Smooth muscle cell (in vitro differentiated cells): ENCODE measurements at regions not wholly inside any gene's neighbourhood (a gene's known extent, or its start where the extent isn't known, plus 50 kb on each side); places are given as distances from the start of the nearest gene placed in this dataset.

ENCODE experiments used
- DNase-seq: peaks from one replicate; lab custom pipeline; 2025; ENCODE audit not compliant: unreplicated experiment; lab: John Stamatoyannopoulos, UW
- H2AFZ ChIP-seq: fragments of 200-600 bp; sonication (generic); 2 replicates; pipeline ENCODE4 v1.6.0; 2016; ENCODE audit warnings: antibody characterized with exemption, low read depth, mild to moderate bottlenecking
- H3F3A ChIP-seq: fragments of 200-600 bp; sonication (generic); 2 replicates; pipeline ENCODE4 v1.6.0; 2017; ENCODE audit warnings: antibody characterized with exemption, low read depth
- H3K27ac ChIP-seq: fragments of 200-600 bp; sonication (generic); 2 replicates; pipeline ENCODE4 v1.5.1; 2016; ENCODE audit warnings: low read depth, mild to moderate bottlenecking
- H3K27me3 ChIP-seq: fragments of 200-600 bp; sonication (generic); 2 replicates; pipeline ENCODE4 v1.6.1; 2016; ENCODE audit warnings: low read depth, mild to moderate bottlenecking
- H3K36me3 ChIP-seq: fragments of 200-600 bp; sonication (generic); 2 replicates; pipeline ENCODE4 v1.5.1; 2016; ENCODE audit warnings: low read depth
- H3K4me1 ChIP-seq: fragments of 200-600 bp; sonication (generic); 2 replicates; pipeline ENCODE4 v1.5.1; 2016; ENCODE audit warnings: low read depth
- H3K4me2 ChIP-seq: fragments of 200-600 bp; sonication (generic); 2 replicates; pipeline ENCODE4 v1.6.0; 2016; ENCODE audit warnings: mild to moderate bottlenecking
- H3K4me3 ChIP-seq: fragments of 200-600 bp; sonication (generic); 2 replicates; pipeline ENCODE4 v1.5.1; 2016; ENCODE audit warnings: mild to moderate bottlenecking
- H3K79me2 ChIP-seq: fragments of 200-600 bp; sonication (generic); 2 replicates; pipeline ENCODE4 v1.6.0; 2016; ENCODE audit warnings: low read depth, mild to moderate bottlenecking
- H3K9ac ChIP-seq: fragments of 200-600 bp; sonication (generic); 2 replicates; pipeline ENCODE4 v1.6.0; 2016; ENCODE audit warnings: low read depth
- H3K9me3 ChIP-seq: fragments of 200-600 bp; sonication (generic); replicated peaks from 2 replicates; pipeline ENCODE4 v1.5.1; 2016; ENCODE audit warnings: low read depth
- H4K20me1 ChIP-seq: fragments of 200-600 bp; sonication (generic); 2 replicates; pipeline ENCODE4 v1.6.0; 2016; ENCODE audit warnings: low read depth
- WGBS: methylation state at CpG from one replicate; pipeline ENCODE4 v1.1.7; 2016; ENCODE audit warnings: low lambda C conversion rate; 5-methylcytosine and 5-hydroxymethylcytosine counted together
- TF ChIP-seq, protein P1 (sequence below): fragments of 200-600 bp; sonication (generic); IDR thresholded peaks from 2 replicates; pipeline ENCODE4 v1.5.1; 2017; ENCODE audit warnings: borderline replicate concordance, mild to moderate bottlenecking, antibody characterized with exemption; ENCODE audit not compliant: insufficient read depth, poor library complexity, severe bottlenecking

DNA sequence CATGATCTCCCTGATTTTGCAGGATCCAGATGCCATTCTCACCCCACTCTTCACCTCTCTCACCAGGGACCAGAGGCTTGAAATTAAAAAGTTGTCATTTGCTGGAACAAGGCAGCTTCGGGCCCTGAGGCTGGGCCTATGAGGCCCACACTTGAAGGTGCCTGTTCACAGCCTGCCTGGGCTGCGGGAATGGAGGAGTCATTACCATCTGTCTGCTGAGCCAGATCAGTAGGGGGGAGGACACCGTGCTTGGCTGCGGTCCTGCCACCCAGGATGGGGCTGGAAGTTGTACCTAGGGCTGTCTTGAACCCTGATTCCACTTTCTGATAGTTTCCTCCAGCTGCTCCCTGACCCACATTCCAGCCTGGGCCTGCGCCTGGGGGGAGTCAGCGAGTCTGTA, 208.3 kb upstream of the N4BP1 start:
- Histone ChIP-seq H3K4me3 (no peak overlapping the region), H3F3A (no peaks in the 10 kb centered on the region), H3K36me3 (no peaks in the 10 kb centered on the region), H3K27ac (no peak overlapping the region), H3K4me1 (no peaks in the 10 kb centered on the region), H3K4me2 (no peak overlapping the region), H3K27me3 (peaks cover 17% of the 10 kb centered on the region), H3K9me3 (no peaks in the 10 kb centered on the region), H3K9ac (no peak overlapping the region), H3K79me2 (no peaks in the 10 kb centered on the region), H4K20me1 (no peaks in the 10 kb centered on the region), H2AFZ (no peak overlapping the region)
- no peak for DNase-seq
- 83% methylated on average over 6 of the region's 6 CpGs for WGBS
- TF ChIP-seq, protein P1, sequence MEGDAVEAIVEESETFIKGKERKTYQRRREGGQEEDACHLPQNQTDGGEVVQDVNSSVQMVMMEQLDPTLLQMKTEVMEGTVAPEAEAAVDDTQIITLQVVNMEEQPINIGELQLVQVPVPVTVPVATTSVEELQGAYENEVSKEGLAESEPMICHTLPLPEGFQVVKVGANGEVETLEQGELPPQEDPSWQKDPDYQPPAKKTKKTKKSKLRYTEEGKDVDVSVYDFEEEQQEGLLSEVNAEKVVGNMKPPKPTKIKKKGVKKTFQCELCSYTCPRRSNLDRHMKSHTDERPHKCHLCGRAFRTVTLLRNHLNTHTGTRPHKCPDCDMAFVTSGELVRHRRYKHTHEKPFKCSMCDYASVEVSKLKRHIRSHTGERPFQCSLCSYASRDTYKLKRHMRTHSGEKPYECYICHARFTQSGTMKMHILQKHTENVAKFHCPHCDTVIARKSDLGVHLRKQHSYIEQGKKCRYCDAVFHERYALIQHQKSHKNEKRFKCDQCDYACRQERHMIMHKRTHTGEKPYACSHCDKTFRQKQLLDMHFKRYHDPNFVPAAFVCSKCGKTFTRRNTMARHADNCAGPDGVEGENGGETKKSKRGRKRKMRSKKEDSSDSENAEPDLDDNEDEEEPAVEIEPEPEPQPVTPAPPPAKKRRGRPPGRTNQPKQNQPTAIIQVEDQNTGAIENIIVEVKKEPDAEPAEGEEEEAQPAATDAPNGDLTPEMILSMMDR, result no peak

DNA sequence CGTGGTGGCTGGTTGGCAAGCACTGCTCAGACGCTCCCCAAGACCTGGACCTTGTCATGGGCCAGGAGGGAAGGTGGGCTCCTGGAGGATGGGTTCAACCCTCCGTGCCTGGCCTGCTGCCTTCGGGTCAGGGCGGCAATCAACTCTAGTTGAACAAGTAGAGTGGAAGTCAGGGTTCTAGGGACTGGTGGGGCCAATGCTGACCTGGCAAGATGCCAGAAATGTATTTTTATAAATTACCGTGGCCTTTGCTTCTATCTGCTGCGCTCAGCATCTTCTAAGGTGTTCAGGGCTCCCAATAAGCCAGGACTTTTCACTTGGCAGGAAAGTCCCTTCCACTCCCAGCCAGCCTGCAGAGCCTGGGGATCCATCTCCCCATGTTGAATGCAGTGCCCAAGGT, 207.1 kb upstream of the N4BP1 start:
- Histone ChIP-seq H3K4me3 (no peak overlapping the region), H3K9me3 (no peaks in the 10 kb centered on the region), H3K4me1 (no peaks in the 10 kb centered on the region), H3K9ac (no peak overlapping the region), H3K79me2 (no peaks in the 10 kb centered on the region), H3F3A (no peaks in the 10 kb centered on the region), H3K27ac (no peak overlapping the region), H2AFZ (no peak overlapping the region), H3K36me3 (no peaks in the 10 kb centered on the region), H3K27me3 (peaks cover 29% of the 10 kb centered on the region), H4K20me1 (no peaks in the 10 kb centered on the region), H3K4me2 (no peak overlapping the region)
- TF ChIP-seq, protein P1, result no peak
- 89% methylated on average over 7 of the region's 7 CpGs for WGBS
- DNase-seq, result no peak

DNA sequence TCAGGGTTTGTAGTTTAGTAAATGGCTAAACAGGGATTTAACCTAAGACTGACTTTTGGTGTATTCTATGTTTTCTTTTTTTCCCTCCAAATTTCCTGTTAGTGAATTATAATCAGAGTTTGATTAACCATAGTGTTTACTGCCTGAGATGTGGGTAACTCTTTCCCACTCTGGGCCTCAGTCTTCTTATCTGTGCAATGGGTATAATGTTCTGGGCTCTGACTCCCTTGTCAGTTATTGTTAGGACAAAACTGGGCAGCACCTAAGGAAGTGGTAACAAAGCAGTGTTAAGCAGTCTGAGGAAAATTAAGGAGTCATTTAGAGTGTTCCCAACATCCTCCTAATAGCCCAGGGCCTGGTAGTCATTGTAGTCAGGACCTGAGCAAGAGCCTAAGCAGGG, 206.4 kb upstream of the N4BP1 start:
- no peaks in the 10 kb centered on the region for H3F3A ChIP-seq
- H3K9ac ChIP-seq, result no peak overlapping the region
- H4K20me1 ChIP-seq, result no peaks in the 10 kb centered on the region
- H3K4me3 ChIP-seq, result no peak overlapping the region
- H3K9me3 ChIP-seq, result no peaks in the 10 kb centered on the region
- no peaks in the 10 kb centered on the region for H3K36me3 ChIP-seq
- TF ChIP-seq, protein P1, result no peak
- H2AFZ ChIP-seq, result no peak overlapping the region
- DNase-seq, result no peak
- H3K4me1 ChIP-seq, result no peaks in the 10 kb centered on the region
- no peaks in the 10 kb centered on the region for H3K79me2 ChIP-seq
- no peak overlapping the region for H3K27ac ChIP-seq
- H3K4me2 ChIP-seq, result no peak overlapping the region
- H3K27me3 ChIP-seq, result peaks cover 35% of the 10 kb centered on the region

DNA sequence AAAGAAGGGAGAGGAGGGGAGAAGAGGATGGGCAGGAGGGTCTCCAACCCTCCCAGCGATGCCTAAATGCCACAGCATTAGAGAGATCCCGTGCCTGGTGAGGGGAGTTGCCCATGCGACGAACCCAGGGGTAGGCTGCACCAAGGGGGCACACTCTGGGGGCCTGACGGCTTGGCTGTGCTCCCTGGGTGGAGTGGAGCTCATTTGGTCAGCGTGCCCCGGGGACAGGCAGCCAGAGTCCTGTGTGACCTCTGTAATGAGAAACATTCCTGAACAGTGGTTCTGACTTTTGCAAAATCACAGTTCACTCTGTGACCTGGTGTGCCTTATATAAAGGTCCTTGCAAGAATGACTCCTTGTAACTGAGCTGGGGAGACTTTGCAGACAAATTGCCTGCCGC, 205.0 kb upstream of the N4BP1 start:
- H3K27ac ChIP-seq, result no peak overlapping the region
- WGBS, result 76% methylated on average over 8 of the region's 8 CpGs
- H3K4me3 ChIP-seq, result no peak overlapping the region
- no peaks in the 10 kb centered on the region for H3K36me3 ChIP-seq
- H3K9me3 ChIP-seq, result no peaks in the 10 kb centered on the region
- no peak overlapping the region for H3K9ac ChIP-seq
- no peak overlapping the region for H3K4me2 ChIP-seq
- H3K4me1 ChIP-seq, result no peaks in the 10 kb centered on the region
- no peak overlapping the region for H2AFZ ChIP-seq
- no peaks in the 10 kb centered on the region for H4K20me1 ChIP-seq
- no peak for DNase-seq
- no peaks in the 10 kb centered on the region for H3K79me2 ChIP-seq
- H3K27me3 ChIP-seq, result peaks cover 49% of the 10 kb centered on the region
- H3F3A ChIP-seq, result no peaks in the 10 kb centered on the region
- TF ChIP-seq, protein P1, result no peak
